ENCODE measurements at regions not wholly inside any gene's neighbourhood (a gene's known extent, or its start where the extent isn't known, plus 50 kb on each side); places are given as distances from the start of the nearest gene placed in this dataset.

DNA sequence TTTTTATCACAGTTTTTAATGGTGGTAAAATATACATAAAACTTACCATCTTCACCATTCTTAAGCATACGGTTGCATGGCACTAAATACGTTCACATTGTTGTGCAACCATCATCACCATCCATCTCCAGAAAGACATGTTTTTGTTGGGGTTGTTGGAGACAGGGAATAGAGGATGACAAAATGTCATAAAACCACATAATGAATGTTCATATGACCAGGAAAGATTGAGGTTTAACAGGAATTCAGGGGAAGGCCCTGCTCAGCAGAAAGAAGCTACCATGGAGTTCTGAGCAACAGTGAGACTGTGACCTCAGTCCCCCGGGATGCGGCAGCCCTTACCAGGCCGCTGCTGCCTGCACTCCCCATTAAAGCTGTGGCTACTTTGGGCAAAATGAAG lies 63.9 kb upstream of the TRIM2 start:
- ATAC-seq (no peak), DNase-seq (ENCODE audit: low read depth, low spot score) (no peak)
- no peak overlapping the region for H3K27ac ChIP-seq (ENCODE audit: low read length)
- H3K4me1 ChIP-seq (ENCODE audit: control insufficient read depth, insufficient read depth, low read length): peaks cover 18% of the 10 kb centered on the region
- POLR2A ChIA-PET: no interaction called here
- no peaks in the 10 kb centered on the region for H3K27me3 ChIP-seq (ENCODE audit: control insufficient read depth, insufficient read depth, low read length)
- no TSS peak for BruUV-seq (replicated peaks)
- H3K9me3 ChIP-seq (ENCODE audit: control insufficient read depth, insufficient read depth, low read depth, low read length): no peaks in the 10 kb centered on the region
- in situ Hi-C loops (cut with HindIII; ENCODE audit: low pct_unique_long_range_greater_than_20kb, low sequenced_read_pairs) (no loop called here), intact Hi-C loops (cut with micrococcal nuclease; ENCODE audit: unreplicated experiment) (loop anchor here (5.0 to 10.0 kb wide), 2 partner anchors 432 to 615 kb away; no protein-coding TSS in a partner anchor)
- CTCF ChIA-PET: no interaction called here
- TF ChIP-seq, protein P1, sequence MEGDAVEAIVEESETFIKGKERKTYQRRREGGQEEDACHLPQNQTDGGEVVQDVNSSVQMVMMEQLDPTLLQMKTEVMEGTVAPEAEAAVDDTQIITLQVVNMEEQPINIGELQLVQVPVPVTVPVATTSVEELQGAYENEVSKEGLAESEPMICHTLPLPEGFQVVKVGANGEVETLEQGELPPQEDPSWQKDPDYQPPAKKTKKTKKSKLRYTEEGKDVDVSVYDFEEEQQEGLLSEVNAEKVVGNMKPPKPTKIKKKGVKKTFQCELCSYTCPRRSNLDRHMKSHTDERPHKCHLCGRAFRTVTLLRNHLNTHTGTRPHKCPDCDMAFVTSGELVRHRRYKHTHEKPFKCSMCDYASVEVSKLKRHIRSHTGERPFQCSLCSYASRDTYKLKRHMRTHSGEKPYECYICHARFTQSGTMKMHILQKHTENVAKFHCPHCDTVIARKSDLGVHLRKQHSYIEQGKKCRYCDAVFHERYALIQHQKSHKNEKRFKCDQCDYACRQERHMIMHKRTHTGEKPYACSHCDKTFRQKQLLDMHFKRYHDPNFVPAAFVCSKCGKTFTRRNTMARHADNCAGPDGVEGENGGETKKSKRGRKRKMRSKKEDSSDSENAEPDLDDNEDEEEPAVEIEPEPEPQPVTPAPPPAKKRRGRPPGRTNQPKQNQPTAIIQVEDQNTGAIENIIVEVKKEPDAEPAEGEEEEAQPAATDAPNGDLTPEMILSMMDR (IDR thresholded peaks at IDR 0.05): no peak
- no peak overlapping the region for H3K4me3 ChIP-seq (ENCODE audit: low read depth in 2 of 2, low read length in 2 of 2)
- no peaks in the 10 kb centered on the region for H3K36me3 ChIP-seq (ENCODE audit: control insufficient read depth, insufficient read depth, low read length)

DNA sequence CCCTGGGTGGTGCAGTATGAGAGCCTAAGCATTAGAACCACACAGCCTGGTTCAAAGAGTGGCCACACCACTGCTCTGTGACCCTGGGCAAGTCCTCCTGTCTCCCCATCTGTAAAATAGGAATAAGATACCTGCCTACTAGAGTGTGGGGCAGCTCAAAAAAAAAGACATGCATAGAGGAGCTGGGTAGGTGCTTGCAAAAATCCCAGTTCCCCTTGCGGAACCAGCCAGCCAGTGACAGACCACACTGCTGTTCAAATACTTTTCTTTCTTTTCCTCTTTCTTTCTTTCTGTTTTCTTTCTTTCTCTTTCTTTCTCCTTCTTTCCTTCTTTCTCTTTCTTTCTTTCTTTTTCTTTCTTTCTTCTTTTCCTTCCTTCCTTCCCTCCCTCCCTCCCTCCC lies 63.0 kb upstream of the TRIM2 start:
- no TSS peak for BruUV-seq (replicated peaks)
- Histone ChIP-seq H3K36me3 (ENCODE audit: control insufficient read depth, insufficient read depth, low read length) (no peaks in the 10 kb centered on the region), H3K4me3 (ENCODE audit: low read depth in 2 of 2, low read length in 2 of 2) (no peak overlapping the region), H3K27ac (ENCODE audit: low read length) (no peak overlapping the region), H3K4me1 (ENCODE audit: control insufficient read depth, insufficient read depth, low read length) (peaks cover 18% of the 10 kb centered on the region), H3K27me3 (ENCODE audit: control insufficient read depth, insufficient read depth, low read length) (no peaks in the 10 kb centered on the region), H3K9me3 (ENCODE audit: control insufficient read depth, insufficient read depth, low read depth, low read length) (no peaks in the 10 kb centered on the region)
- in situ Hi-C loops (cut with HindIII; ENCODE audit: low pct_unique_long_range_greater_than_20kb, low sequenced_read_pairs): no loop called here
- DNase-seq (ENCODE audit: low read depth, low spot score) (no peak), ATAC-seq (no peak)
- POLR2A ChIA-PET: no interaction called here
- intact Hi-C loops (cut with micrococcal nuclease; ENCODE audit: unreplicated experiment): loop anchor here (5.0 to 10.0 kb wide), 2 partner anchors 431 to 614 kb away; no protein-coding TSS in a partner anchor
- CTCF ChIA-PET: no interaction called here
- TF ChIP-seq, protein P2, sequence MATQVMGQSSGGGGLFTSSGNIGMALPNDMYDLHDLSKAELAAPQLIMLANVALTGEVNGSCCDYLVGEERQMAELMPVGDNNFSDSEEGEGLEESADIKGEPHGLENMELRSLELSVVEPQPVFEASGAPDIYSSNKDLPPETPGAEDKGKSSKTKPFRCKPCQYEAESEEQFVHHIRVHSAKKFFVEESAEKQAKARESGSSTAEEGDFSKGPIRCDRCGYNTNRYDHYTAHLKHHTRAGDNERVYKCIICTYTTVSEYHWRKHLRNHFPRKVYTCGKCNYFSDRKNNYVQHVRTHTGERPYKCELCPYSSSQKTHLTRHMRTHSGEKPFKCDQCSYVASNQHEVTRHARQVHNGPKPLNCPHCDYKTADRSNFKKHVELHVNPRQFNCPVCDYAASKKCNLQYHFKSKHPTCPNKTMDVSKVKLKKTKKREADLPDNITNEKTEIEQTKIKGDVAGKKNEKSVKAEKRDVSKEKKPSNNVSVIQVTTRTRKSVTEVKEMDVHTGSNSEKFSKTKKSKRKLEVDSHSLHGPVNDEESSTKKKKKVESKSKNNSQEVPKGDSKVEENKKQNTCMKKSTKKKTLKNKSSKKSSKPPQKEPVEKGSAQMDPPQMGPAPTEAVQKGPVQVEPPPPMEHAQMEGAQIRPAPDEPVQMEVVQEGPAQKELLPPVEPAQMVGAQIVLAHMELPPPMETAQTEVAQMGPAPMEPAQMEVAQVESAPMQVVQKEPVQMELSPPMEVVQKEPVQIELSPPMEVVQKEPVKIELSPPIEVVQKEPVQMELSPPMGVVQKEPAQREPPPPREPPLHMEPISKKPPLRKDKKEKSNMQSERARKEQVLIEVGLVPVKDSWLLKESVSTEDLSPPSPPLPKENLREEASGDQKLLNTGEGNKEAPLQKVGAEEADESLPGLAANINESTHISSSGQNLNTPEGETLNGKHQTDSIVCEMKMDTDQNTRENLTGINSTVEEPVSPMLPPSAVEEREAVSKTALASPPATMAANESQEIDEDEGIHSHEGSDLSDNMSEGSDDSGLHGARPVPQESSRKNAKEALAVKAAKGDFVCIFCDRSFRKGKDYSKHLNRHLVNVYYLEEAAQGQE (IDR thresholded peaks at IDR 0.05; ENCODE audit: insufficient read depth in 1 of 2, low read depth in 2 of 2, low read length in 1 of 2): no peak
- TF ChIP-seq TCF7L2 (IDR thresholded peaks at IDR 0.05; ENCODE audit: low read depth, low read length): no peak
- TF ChIP-seq POLR2AphosphoS5 (IDR thresholded peaks at IDR 0.05; ENCODE audit: low read depth, low read length): no peak
- TF ChIP-seq, protein P1 (IDR thresholded peaks at IDR 0.05): no peak
- TF ChIP-seq SIN3A (IDR thresholded peaks at IDR 0.05; ENCODE audit: borderline replicate concordance, insufficient read depth, low read depth, low read length): no peak

Measured in Panc1 (cell line).